GM18508 (cell line): ENCODE measurements at regions not wholly inside any gene's neighbourhood (a gene's known extent, or its start where the extent isn't known, plus 50 kb on each side); places are given as distances from the start of the nearest gene placed in this dataset.

Experiments
- ATAC-seq: cut with Tn5 transposase; IDR thresholded peaks from one replicate; pipeline ENCODE4 v1.9.1; 2021; ENCODE audit warnings: moderate number of reproducible peaks; ENCODE audit not compliant: insufficient read depth, unreplicated experiment

- ATAC-seq: no peak
Measured at GRCh38 chr13:54150851-54151250, 1122.2 kb downstream of the OLFM4 start.

GRCh38 chr13:54162069-54162468 is 1133.5 kb downstream of the OLFM4 start:
- no peak for ATAC-seq

- ATAC-seq: no peak
Measured at GRCh38 chr13:54165581-54166215, 1137.1 kb downstream of the OLFM4 start.

GRCh38 chr13:54173996-54174395 is 1145.4 kb downstream of the OLFM4 start:
- ATAC-seq: no peak

- ATAC-seq: no peak
Measured at GRCh38 chr13:54175466-54175865, 1146.9 kb downstream of the OLFM4 start.

GRCh38 chr13:54177466-54177865 is 1148.9 kb downstream of the OLFM4 start:
- no peak for ATAC-seq

GRCh38 chr13:54183166-54183565 is 1154.6 kb downstream of the OLFM4 start:
- ATAC-seq: no peak

- no peak for ATAC-seq
Measured at GRCh38 chr13:54183728-54184127, 1155.1 kb downstream of the OLFM4 start.

- ATAC-seq: no peak
Measured at GRCh38 chr13:54184576-54184975, 1156.0 kb downstream of the OLFM4 start.

- ATAC-seq: no peak
Measured at GRCh38 chr13:54185101-54185500, 1156.5 kb downstream of the OLFM4 start.

- no peak for ATAC-seq
Measured at GRCh38 chr13:54185785-54186184, 1157.2 kb downstream of the OLFM4 start.

- no peak for ATAC-seq
Measured at GRCh38 chr13:54187461-54187860, 1158.8 kb downstream of the OLFM4 start.

GRCh38 chr13:54194233-54195024 is 1165.8 kb downstream of the OLFM4 start:
- ATAC-seq: no peak

GRCh38 chr13:54196684-54197083 is 1168.1 kb downstream of the OLFM4 start:
- no peak for ATAC-seq

GRCh38 chr13:54198911-54199310 is 1170.3 kb downstream of the OLFM4 start:
- ATAC-seq: no peak

- no peak for ATAC-seq
Measured at GRCh38 chr13:54206626-54207025, 1178.0 kb downstream of the OLFM4 start.

- no peak for ATAC-seq
Measured at GRCh38 chr13:54210397-54211049, 1181.9 kb downstream of the OLFM4 start.

GRCh38 chr13:54216221-54216620 is 1187.6 kb downstream of the OLFM4 start:
- ATAC-seq: no peak

- no peak for ATAC-seq
Measured at GRCh38 chr13:54226876-54227275, 1198.3 kb downstream of the OLFM4 start.

GRCh38 chr13:54232700-54233099 is 1204.1 kb downstream of the OLFM4 start:
- no peak for ATAC-seq

- ATAC-seq: no peak
Measured at GRCh38 chr13:54234607-54235006, 1206.0 kb downstream of the OLFM4 start.
